Nephron (organoid): ENCODE measurements at regions not wholly inside any gene's neighbourhood (a gene's known extent, or its start where the extent isn't known, plus 50 kb on each side); places are given as distances from the start of the nearest gene placed in this dataset.
A peak's percentile ranks its signal among the peaks of the same experiment; 100 is the strongest.

Experiments
- H3K27ac Mint-ChIP-seq, 3 experiments: 2 replicates each; pipeline ENCODE4 v1.8.0; 2020; ENCODE audit warnings: mixed read lengths in 3 of 3, mild to moderate bottlenecking in 2 of 3, moderate library complexity in 1 of 3
- H3K27me3 Mint-ChIP-seq: 2 replicates; pipeline ENCODE4 v1.8.0; 2021; ENCODE audit warnings: low read depth, mild to moderate bottlenecking, moderate library complexity, mixed read lengths
- H3K36me3 Mint-ChIP-seq: 2 replicates; pipeline ENCODE4 v1.8.0; 2020; ENCODE audit warnings: low read depth, mixed read lengths
- H3K4me1 Mint-ChIP-seq: 2 replicates; pipeline ENCODE4 v1.8.0; 2020; ENCODE audit warnings: mixed read lengths
- H3K4me3 Mint-ChIP-seq, 3 experiments: 2 replicates each; pipeline ENCODE4 v1.8.0; 2020; ENCODE audit warnings: mild to moderate bottlenecking in 3 of 3, mixed read lengths in 3 of 3, moderate library complexity in 2 of 3
- H3K9me3 Mint-ChIP-seq: 2 replicates; pipeline ENCODE4 v1.8.0; 2020; ENCODE audit warnings: mixed read lengths
- TF ChIP-seq, protein P1 (sequence below), 3 experiments: fragments of 200-600 bp; sonication (generic); IDR thresholded peaks; one replicate each; pipeline ENCODE4 v1.5.0; 2021; ENCODE audit warnings: antibody characterized with exemption in 3 of 3; ENCODE audit not compliant: unreplicated experiment in 3 of 3

GRCh38 chr7:36021367-36021766 is 131.7 kb upstream of the EEPD1 start:
- no peak overlapping the region for H3K27ac Mint-ChIP-seq
- no peaks in the 10 kb centered on the region for H3K36me3 Mint-ChIP-seq
- H3K4me1 Mint-ChIP-seq = peaks cover 19% of the 10 kb centered on the region
- no peak overlapping the region for H3K4me3 Mint-ChIP-seq
- TF ChIP-seq, protein P1, sequence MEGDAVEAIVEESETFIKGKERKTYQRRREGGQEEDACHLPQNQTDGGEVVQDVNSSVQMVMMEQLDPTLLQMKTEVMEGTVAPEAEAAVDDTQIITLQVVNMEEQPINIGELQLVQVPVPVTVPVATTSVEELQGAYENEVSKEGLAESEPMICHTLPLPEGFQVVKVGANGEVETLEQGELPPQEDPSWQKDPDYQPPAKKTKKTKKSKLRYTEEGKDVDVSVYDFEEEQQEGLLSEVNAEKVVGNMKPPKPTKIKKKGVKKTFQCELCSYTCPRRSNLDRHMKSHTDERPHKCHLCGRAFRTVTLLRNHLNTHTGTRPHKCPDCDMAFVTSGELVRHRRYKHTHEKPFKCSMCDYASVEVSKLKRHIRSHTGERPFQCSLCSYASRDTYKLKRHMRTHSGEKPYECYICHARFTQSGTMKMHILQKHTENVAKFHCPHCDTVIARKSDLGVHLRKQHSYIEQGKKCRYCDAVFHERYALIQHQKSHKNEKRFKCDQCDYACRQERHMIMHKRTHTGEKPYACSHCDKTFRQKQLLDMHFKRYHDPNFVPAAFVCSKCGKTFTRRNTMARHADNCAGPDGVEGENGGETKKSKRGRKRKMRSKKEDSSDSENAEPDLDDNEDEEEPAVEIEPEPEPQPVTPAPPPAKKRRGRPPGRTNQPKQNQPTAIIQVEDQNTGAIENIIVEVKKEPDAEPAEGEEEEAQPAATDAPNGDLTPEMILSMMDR (IDR thresholded peaks at IDR 0.05; ENCODE audit: unreplicated experiment in 3 of 3) = peak in 1 of 3 experiments; percentile 10
- H3K27me3 Mint-ChIP-seq = peaks cover 5% of the 10 kb centered on the region
- no peaks in the 10 kb centered on the region for H3K9me3 Mint-ChIP-seq

GRCh38 chr7:36021917-36022550 is 131.0 kb upstream of the EEPD1 start:
- TF ChIP-seq, protein P1 (IDR thresholded peaks at IDR 0.05; ENCODE audit: unreplicated experiment in 3 of 3) = no peak
- no peak overlapping the region for H3K4me3 Mint-ChIP-seq
- no peaks in the 10 kb centered on the region for H3K36me3 Mint-ChIP-seq
- H3K27me3 Mint-ChIP-seq = peaks cover 5% of the 10 kb centered on the region
- H3K9me3 Mint-ChIP-seq = peaks cover under 1% of the 10 kb centered on the region
- peak overlapping the region in 2 of 3 experiments; percentile 21 to 40 for H3K27ac Mint-ChIP-seq
- peaks cover 19% of the 10 kb centered on the region for H3K4me1 Mint-ChIP-seq

GRCh38 chr7:36023033-36023560 is 130.0 kb upstream of the EEPD1 start:
- Mint-ChIP-seq H3K36me3 (no peaks in the 10 kb centered on the region), H3K4me3 (no peak overlapping the region), H3K4me1 (peaks cover 29% of the 10 kb centered on the region), H3K27me3 (peaks cover 5% of the 10 kb centered on the region), H3K27ac (no peak overlapping the region), H3K9me3 (peaks cover 3% of the 10 kb centered on the region)
- TF ChIP-seq, protein P1 (IDR thresholded peaks at IDR 0.05; ENCODE audit: unreplicated experiment in 3 of 3) = no peak

DNA sequence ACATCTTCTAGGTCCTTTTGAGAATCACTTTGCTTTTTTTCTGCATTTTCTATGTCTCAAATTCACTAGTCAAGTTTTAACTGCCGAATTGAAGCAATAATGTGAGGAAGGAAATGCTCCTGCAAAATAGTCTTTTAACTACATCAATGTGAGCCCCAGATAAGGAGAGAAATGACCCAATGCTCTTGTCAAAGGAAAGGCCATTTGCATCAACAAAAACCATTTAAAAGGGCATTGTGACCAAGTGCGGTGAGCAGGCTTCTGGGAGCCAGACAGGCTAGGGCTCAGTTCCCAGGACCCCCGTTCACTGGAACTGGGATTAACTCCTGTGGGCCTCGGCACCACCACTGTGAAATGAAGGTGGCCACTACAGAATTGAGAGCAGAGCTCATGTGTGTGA is 127.9 kb upstream of the EEPD1 start:
- Mint-ChIP-seq H3K27ac (no peak overlapping the region), H3K9me3 (peaks cover 3% of the 10 kb centered on the region), H3K4me3 (no peak overlapping the region), H3K36me3 (no peaks in the 10 kb centered on the region), H3K27me3 (peaks cover 5% of the 10 kb centered on the region), H3K4me1 (peaks cover 39% of the 10 kb centered on the region)
- TF ChIP-seq, protein P1 (IDR thresholded peaks at IDR 0.05; ENCODE audit: unreplicated experiment in 3 of 3) = no peak

DNA sequence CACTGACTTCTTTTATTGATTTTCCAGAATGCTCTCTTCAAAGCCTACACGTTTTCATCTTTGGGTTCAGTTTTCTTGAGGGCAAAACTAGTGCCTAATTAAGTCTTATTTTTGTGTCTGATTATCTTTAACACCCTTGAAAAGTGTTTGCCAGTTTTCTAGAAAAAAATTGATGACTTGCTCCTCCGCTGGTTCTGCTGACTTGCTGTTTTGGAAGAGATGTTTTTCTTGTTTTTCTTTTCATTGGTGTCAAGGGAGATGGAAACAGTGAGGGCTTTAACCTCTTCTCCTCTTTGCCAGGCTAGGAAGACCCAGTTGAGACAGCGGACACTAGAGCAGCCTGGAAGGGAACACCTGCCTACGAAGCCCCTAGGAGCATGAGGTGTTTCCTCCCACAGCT is 123.7 kb upstream of the EEPD1 start:
- Mint-ChIP-seq H3K27me3 (peaks cover 12% of the 10 kb centered on the region), H3K9me3 (peaks cover 3% of the 10 kb centered on the region), H3K4me3 (no peak overlapping the region), H3K4me1 (peaks cover 45% of the 10 kb centered on the region), H3K36me3 (no peaks in the 10 kb centered on the region), H3K27ac (peak overlapping the region in 2 of 3 experiments; percentile 6 to 52)
- TF ChIP-seq, protein P1 (IDR thresholded peaks at IDR 0.05; ENCODE audit: unreplicated experiment in 3 of 3) = no peak
